Vagina (tissue), 2 donors: ENCODE measurements at regions not wholly inside any gene's neighbourhood (a gene's known extent, or its start where the extent isn't known, plus 50 kb on each side); places are given as distances from the start of the nearest gene placed in this dataset.

Experiments used
- CTCF ChIP-seq, 3 experiments: fragments of 450-650 bp in 2 of 3; fragments of 200-600 bp in 1 of 3; sonication (generic) in 1 of 3; IDR thresholded peaks; one replicate each; pipeline ENCODE4 v1.5.1; 2017 to 2019; ENCODE audit warnings: antibody characterized with exemption in 3 of 3, mild to moderate bottlenecking in 2 of 3, moderate library complexity in 2 of 3
- POLR2A ChIP-seq, 2 donors: fragments of 450-650 bp; IDR thresholded peaks; one replicate each; pipeline ENCODE4 v1.6.1; 2017; ENCODE audit warnings: antibody characterized with exemption in 2 of 2, mild to moderate bottlenecking in 2 of 2, moderate library complexity in 2 of 2
- POLR2AphosphoS5 ChIP-seq, 2 donors: sonication (generic); formaldehyde crosslinking; IDR thresholded peaks; one replicate each; pipeline ENCODE4 v1.9.0; 2017; ENCODE audit warnings: antibody characterized with exemption in 2 of 2, mild to moderate bottlenecking in 2 of 2, low read depth in 1 of 2; ENCODE audit not compliant: insufficient read depth in 1 of 2

GRCh38 chr2:83042053-83042452, 1417.0 kb downstream of the SUCLG1 start:
- TF ChIP-seq POLR2AphosphoS5 (IDR thresholded peaks at IDR 0.05; ENCODE audit: insufficient read depth in 1 of 2, low read depth in 1 of 2): no peak
- TF ChIP-seq CTCF (IDR thresholded peaks at IDR 0.05): no peak
- no peak for TF ChIP-seq POLR2A (IDR thresholded peaks at IDR 0.05)
